H1 (cell line): ENCODE measurements at regions not wholly inside any gene's neighbourhood (a gene's known extent, or its start where the extent isn't known, plus 50 kb on each side); places are given as distances from the start of the nearest gene placed in this dataset.

Experiments used
- CTCF ChIA-PET: fragments of 300-600 bp; sonication (Branson Sonifier 250); formaldehyde crosslinking; loops from one replicate; lab custom pipeline; 2021; ENCODE audit not compliant: partially characterized antibody; lab: Charles Lee
- POLR2A ChIA-PET: fragments of 300-600 bp; sonication (Branson Sonifier 250); formaldehyde crosslinking; loops from one replicate; lab custom pipeline; 2021; ENCODE audit warnings: inconsistent platforms; ENCODE audit not compliant: partially characterized antibody; lab: Charles Lee
- DNase-seq, 2 experiments: peaks; one replicate each; pipeline versions ENCODE4 v3.0.0 to v3.0.0-alpha.2; 2010 to 2022; ENCODE audit warnings: low spot score in 2 of 2, low read depth in 1 of 2, mixed read lengths in 1 of 2
- FAIRE-seq: peaks from 2 replicates; lab custom pipeline; 2011; peaks lifted over from hg19 to GRCh38; lab: Jason Lieb, UNC
- H2AFZ ChIP-seq: 2 replicates; pipeline ENCODE4 v1.8.1; 2012; ENCODE audit warnings: low read length, inconsistent platforms
- H2AK5ac ChIP-seq: 2 replicates; pipeline ENCODE4 v1.6.1; 2013; ENCODE audit warnings: low read depth, low read length
- H2BK120ac ChIP-seq: replicated peaks from 2 replicates; pipeline ENCODE3; 2013; ENCODE audit warnings: low read depth, low read length, inconsistent platforms
- H2BK12ac ChIP-seq: 2 replicates; pipeline ENCODE4 v1.6.1; 2013; ENCODE audit warnings: low read depth, low read length
- H2BK15ac ChIP-seq: 2 replicates; pipeline ENCODE4 v1.6.1; 2013; ENCODE audit warnings: low read length
- H2BK20ac ChIP-seq: 2 replicates; pipeline ENCODE4 v1.6.1; 2013; ENCODE audit warnings: low read length
- H2BK5ac ChIP-seq: 2 replicates; pipeline ENCODE4 v1.6.1; 2013; ENCODE audit warnings: low read depth, low read length
- H3K14ac ChIP-seq: 2 replicates; pipeline ENCODE4 v1.6.1; 2013; ENCODE audit warnings: inconsistent platforms; ENCODE audit not compliant: insufficient read length
- H3K18ac ChIP-seq: 2 replicates; pipeline ENCODE4 v1.6.1; 2013; ENCODE audit warnings: low read length; ENCODE audit errors: extremely low read depth
- H3K23ac ChIP-seq: 2 replicates; pipeline ENCODE4 v1.6.1; 2013; ENCODE audit warnings: inconsistent platforms; ENCODE audit not compliant: insufficient read length
- H3K23me2 ChIP-seq: 2 replicates; pipeline ENCODE4 v1.6.1; 2013; ENCODE audit warnings: low read depth, low read length
- H3K27ac ChIP-seq: 2 replicates; pipeline ENCODE4 v1.6.1; 2011; ENCODE audit warnings: low read depth, low read length, inconsistent platforms
- H3K27me3 ChIP-seq, 4 experiments: replicated peaks in 1 of 4; 1 replicate in 1 of 4; 2 replicates in 3 of 4; pipeline versions ENCODE4 v1.6.1 to v1.8.1; 2011 to 2013; ENCODE audit warnings: low read length in 3 of 4, mild to moderate bottlenecking in 3 of 4, inconsistent platforms in 2 of 4, mixed read lengths in 2 of 4, moderate library complexity in 1 of 4; ENCODE audit not compliant: control insufficient read depth in 3 of 4, insufficient read depth in 3 of 4; ENCODE audit errors: extremely low read depth in 1 of 4
- H3K36me3 ChIP-seq, 4 experiments: 2 replicates each; pipeline versions ENCODE4 v1.6.1 to v1.8.1; 2011 to 2013; ENCODE audit warnings: mild to moderate bottlenecking in 4 of 4, low read length in 3 of 4, moderate library complexity in 2 of 4, control low read depth in 1 of 4, inconsistent platforms in 1 of 4; ENCODE audit not compliant: insufficient read depth in 4 of 4, control insufficient read depth in 2 of 4
- H3K4ac ChIP-seq: replicated peaks from 2 replicates; pipeline ENCODE3; 2013; ENCODE audit warnings: low read length, low read depth, mixed read lengths, inconsistent platforms; ENCODE audit not compliant: insufficient read length
- H3K4me1 ChIP-seq, 4 experiments: replicated peaks in 1 of 4; 1 replicate in 1 of 4; 2 replicates in 3 of 4; pipeline versions ENCODE4 v1.6.1 to v1.8.1; 2011 to 2013; ENCODE audit warnings: low read length in 3 of 4, inconsistent platforms in 2 of 4, mixed read lengths in 1 of 4; ENCODE audit not compliant: insufficient read depth in 4 of 4, control insufficient read depth in 3 of 4
- H3K4me2 ChIP-seq, 2 experiments: 2 replicates each; pipeline versions ENCODE4 v1.6.1 to v1.8.1; 2011 to 2013; ENCODE audit warnings: low read depth in 2 of 2, low read length in 2 of 2, control low read depth in 1 of 2, inconsistent platforms in 1 of 2, mild to moderate bottlenecking in 1 of 2; ENCODE audit not compliant: insufficient read depth in 1 of 2
- H3K4me3 ChIP-seq, 4 experiments: fragments of 200-600, 300-600 bp in 1 of 4; sonication (generic), shearing (Covaris generic), sonication (Bioruptor Twin) in 1 of 4; 2 replicates each; pipeline versions ENCODE4 v1.5.1 to v1.8.1; 2011 to 2016; ENCODE audit warnings: low read length in 4 of 4, low read depth in 3 of 4, control low read depth in 2 of 4, inconsistent platforms in 2 of 4, mild to moderate bottlenecking in 2 of 4, mixed read lengths in 1 of 4, moderate library complexity in 1 of 4; ENCODE audit not compliant: insufficient read depth in 2 of 4; ENCODE audit errors: extremely low read depth in 1 of 4
- H3K56ac ChIP-seq: replicated peaks from 2 replicates; pipeline ENCODE3; 2013; ENCODE audit warnings: low read depth, mild to moderate bottlenecking, mixed read lengths, low read length, inconsistent platforms; ENCODE audit not compliant: insufficient read length
- H3K79me1 ChIP-seq: 2 replicates; pipeline ENCODE4 v1.6.1; 2013; ENCODE audit warnings: low read depth, low read length, control low read depth
- H3K79me2 ChIP-seq, 2 experiments: 2 replicates each; pipeline versions ENCODE4 v1.6.1 to v1.8.1; 2012 to 2013; ENCODE audit warnings: low read length in 2 of 2, mild to moderate bottlenecking in 2 of 2, inconsistent platforms in 1 of 2; ENCODE audit not compliant: insufficient read depth in 2 of 2, control insufficient read depth in 1 of 2
- H3K9ac ChIP-seq, 4 experiments: replicated peaks in 1 of 4; 1 replicate in 1 of 4; 2 replicates in 3 of 4; pipeline versions ENCODE4 v1.6.1 to v1.8.1; 2011 to 2013; ENCODE audit warnings: low read depth in 3 of 4, low read length in 3 of 4, control low read depth in 2 of 4, mild to moderate bottlenecking in 2 of 4, moderate library complexity in 2 of 4, inconsistent platforms in 1 of 4; ENCODE audit errors: extremely low read depth in 1 of 4
- H3K9me3 ChIP-seq, 2 experiments: 2 replicates each; pipeline versions ENCODE4 v1.6.1 to v1.8.1; 2012 to 2013; ENCODE audit warnings: mild to moderate bottlenecking in 2 of 2, moderate library complexity in 2 of 2, control low read depth in 1 of 2, inconsistent platforms in 1 of 2, low read depth in 1 of 2, low read length in 1 of 2, mixed read lengths in 1 of 2; ENCODE audit not compliant: insufficient read depth in 2 of 2
- H4K20me1 ChIP-seq, 2 experiments: replicated peaks in 1 of 2; 2 replicates each; pipeline versions ENCODE3 to v1.8.1; 2011 to 2013; ENCODE audit warnings: inconsistent platforms in 2 of 2, low read length in 2 of 2, mild to moderate bottlenecking in 1 of 2; ENCODE audit not compliant: insufficient read depth in 2 of 2, control insufficient read depth in 1 of 2
- H4K5ac ChIP-seq: 2 replicates; pipeline ENCODE4 v1.6.1; 2013; ENCODE audit warnings: low read length, low read depth, mixed read lengths, inconsistent platforms; ENCODE audit not compliant: insufficient read length
- H4K8ac ChIP-seq: 2 replicates; pipeline ENCODE4 v1.8.0; 2013; ENCODE audit warnings: mild to moderate bottlenecking, moderate library complexity, low read length, inconsistent platforms; ENCODE audit not compliant: insufficient read depth; ENCODE audit errors: extremely low read depth
- H4K91ac ChIP-seq: replicated peaks from 2 replicates; pipeline ENCODE3; 2013; ENCODE audit warnings: low read length, mixed read lengths, inconsistent platforms; ENCODE audit not compliant: insufficient read length
- BRCA1 ChIP-seq: IDR thresholded peaks from 2 replicates; pipeline ENCODE4 v1.6.1; 2012; ENCODE audit warnings: low read depth, low read length, improper control_type of control experiment
- CHD1 ChIP-seq: IDR thresholded peaks from 2 replicates; pipeline ENCODE4 v1.6.1; 2012; ENCODE audit warnings: low read depth, low read length, improper control_type of control experiment
- EGR1 ChIP-seq: IDR thresholded peaks from 2 replicates; pipeline ENCODE4 v1.6.1; 2011; ENCODE audit warnings: low read depth, low read length, borderline replicate concordance
- GABPA ChIP-seq: IDR thresholded peaks from 2 replicates; pipeline ENCODE4 v1.6.1; 2011; ENCODE audit warnings: mild to moderate bottlenecking, low read length, moderate library complexity, borderline replicate concordance; ENCODE audit not compliant: insufficient read depth
- KDM1A ChIP-seq: fragments of 200-600, 300-600 bp; sonication (generic); IDR thresholded peaks from 2 replicates; pipeline ENCODE4 v1.7.1; 2016; ENCODE audit warnings: mild to moderate bottlenecking, low read length, borderline replicate concordance
- KDM4A ChIP-seq: IDR thresholded peaks from one replicate; pipeline ENCODE4 v1.7.1; 2012; ENCODE audit warnings: low read depth, mild to moderate bottlenecking, moderate library complexity, low read length, inconsistent platforms; ENCODE audit not compliant: severe bottlenecking
- KDM5A ChIP-seq: fragments of 200-600 bp; IDR thresholded peaks from 2 replicates; pipeline ENCODE4 v1.7.1; 2012; ENCODE audit warnings: mild to moderate bottlenecking, low read length, inconsistent platforms, mixed read lengths
- NANOG ChIP-seq: IDR thresholded peaks from 2 replicates; pipeline ENCODE4 v1.6.1; 2011; ENCODE audit warnings: low read length, low read depth, mild to moderate bottlenecking, inconsistent platforms; ENCODE audit not compliant: insufficient read depth, poor library complexity, severe bottlenecking
- POU5F1 ChIP-seq: IDR thresholded peaks from 2 replicates; pipeline ENCODE4 v1.6.1; 2011; ENCODE audit warnings: low read depth, mild to moderate bottlenecking, low read length, moderate library complexity
- RAD21 ChIP-seq, 2 experiments: IDR thresholded peaks in 1 of 2; conservative IDR thresholded peaks in 1 of 2; 2 replicates each; pipeline ENCODE4 v1.6.1; 2011; ENCODE audit warnings: low read depth in 2 of 2, low read length in 2 of 2, improper control_type of control experiment in 1 of 2, inconsistent platforms in 1 of 2, mild to moderate bottlenecking in 1 of 2, moderate library complexity in 1 of 2
- RBBP5 ChIP-seq: IDR thresholded peaks from 2 replicates; pipeline ENCODE4 v1.7.1; 2012; ENCODE audit warnings: low read depth, mild to moderate bottlenecking, inconsistent platforms, low read length, moderate library complexity, borderline replicate concordance
- SIX5 ChIP-seq: IDR thresholded peaks from 2 replicates; pipeline ENCODE4 v1.6.1; 2011; ENCODE audit warnings: mild to moderate bottlenecking, low read depth, low read length
- SP4 ChIP-seq: IDR thresholded peaks from 2 replicates; pipeline ENCODE4 v1.6.1; 2012; ENCODE audit warnings: low read length, inconsistent platforms
- SRF ChIP-seq: IDR thresholded peaks from 2 replicates; pipeline ENCODE4 v1.6.1; 2011; ENCODE audit warnings: mild to moderate bottlenecking, low read depth, low read length, moderate library complexity
- WGBS, 2 experiments: shearing (Covaris generic) in 1 of 2; methylation state at CpG; one replicate each; pipeline versions ENCODE4 v1.1.6 to v1.1.7; 2013 to 2015; ENCODE audit warnings: low lambda C conversion rate in 2 of 2, mixed read lengths in 2 of 2, inconsistent platforms in 1 of 2, low coverage in 1 of 2, missing lambda C conversion rate in 1 of 2; ENCODE audit not compliant: insufficient replicate concordance in 2 of 2, insufficient coverage in 1 of 2, insufficient read length in 1 of 2; ENCODE audit errors: extremely low coverage in 1 of 2, missing lambda C conversion rate in 1 of 2; 5-methylcytosine and 5-hydroxymethylcytosine counted together
- TF ChIP-seq, protein P1 (sequence below): IDR thresholded peaks from 2 replicates; pipeline ENCODE4 v1.6.1; 2011; ENCODE audit warnings: low read depth, mild to moderate bottlenecking, low read length; ENCODE audit not compliant: insufficient read depth

- Histone ChIP-seq H3K23ac (no peak overlapping the region), H3K23me2 (no peaks in the 10 kb centered on the region), H3K4me1 (no peaks in the 10 kb centered on the region), H3K56ac (no peak overlapping the region), H3K79me1 (no peaks in the 10 kb centered on the region), H3K4ac (no peak overlapping the region), H3K9ac (no peak overlapping the region), H3K27ac (no peak overlapping the region), H3K36me3 (no peaks in the 10 kb centered on the region), H4K91ac (no peak overlapping the region), H3K79me2 (no peaks in the 10 kb centered on the region), H3K14ac (no peak overlapping the region), H3K18ac (no peak overlapping the region), H4K5ac (no peak overlapping the region), H2AK5ac (no peak overlapping the region), H4K8ac (no peak overlapping the region), H2BK5ac (no peak overlapping the region), H3K9me3 (no peaks in the 10 kb centered on the region), H4K20me1 (no peaks in the 10 kb centered on the region), H2AFZ (no peak overlapping the region), H2BK120ac (no peak overlapping the region), H3K4me2 (no peak overlapping the region), H3K4me3 (no peak overlapping the region), H2BK20ac (no peak overlapping the region), H2BK15ac (no peak overlapping the region), H3K27me3 (no peaks in the 10 kb centered on the region), H2BK12ac (no peak overlapping the region)
- DNase-seq (no peak), FAIRE-seq (no peak)
- 95% methylated on average over 3 of the region's 3 CpGs; no CpG with 5 or more reads in 1 of the 2 experiments for WGBS, 2 experiments
- ChIA-PET CTCF (interaction anchor here (1.2 kb wide), 1 partner anchor 12 kb away, joined by 3 read pairs; no protein-coding TSS in a partner anchor), POLR2A (no interaction called here)
- no peak for TF ChIP-seq GABPA
- no peak for TF ChIP-seq KDM4A
- TF ChIP-seq, protein P1, sequence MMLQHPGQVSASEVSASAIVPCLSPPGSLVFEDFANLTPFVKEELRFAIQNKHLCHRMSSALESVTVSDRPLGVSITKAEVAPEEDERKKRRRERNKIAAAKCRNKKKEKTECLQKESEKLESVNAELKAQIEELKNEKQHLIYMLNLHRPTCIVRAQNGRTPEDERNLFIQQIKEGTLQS = no peak
- TF ChIP-seq BRCA1 = no peak
- TF ChIP-seq RAD21 (IDR thresholded peaks at IDR 0.05 in 1 of 2, conservative IDR thresholded peaks at IDR 0.05 in 1 of 2; ENCODE audit: low read depth in 2 of 2, low read length in 2 of 2) = no peak
- TF ChIP-seq KDM5A = no peak
- no peak for TF ChIP-seq KDM1A
- TF ChIP-seq EGR1 = no peak
- no peak for TF ChIP-seq SIX5
- no peak for TF ChIP-seq SRF
- TF ChIP-seq CHD1 = no peak
- no peak for TF ChIP-seq SP4
- no peak for TF ChIP-seq POU5F1
- TF ChIP-seq NANOG = no peak
- TF ChIP-seq RBBP5 = no peak
These were observed 188.1 kb downstream of the SNAPC1 start for GRCh38 chr14:61950340-61950739.
